Neural cell (in vitro differentiated cells): ENCODE measurements at regions not wholly inside any gene's neighbourhood (a gene's known extent, or its start where the extent isn't known, plus 50 kb on each side); places are given as distances from the start of the nearest gene placed in this dataset.

Experiments
- EZH2 ChIP-seq: fragments of 200-600, 300-800 bp; shearing (Covaris generic), sonication (generic); IDR thresholded peaks from 2 replicates; pipeline ENCODE4 v1.6.1; 2014; ENCODE audit warnings: antibody characterized with exemption, low read length, borderline replicate concordance, mild to moderate bottlenecking; ENCODE audit not compliant: insufficient read depth, poor library complexity, severe bottlenecking
- RAD21 ChIP-seq: fragments of 450-650 bp; conservative IDR thresholded peaks from 2 replicates; pipeline ENCODE4 v1.6.1; 2014; ENCODE audit warnings: antibody characterized with exemption, mild to moderate bottlenecking, moderate library complexity

DNA sequence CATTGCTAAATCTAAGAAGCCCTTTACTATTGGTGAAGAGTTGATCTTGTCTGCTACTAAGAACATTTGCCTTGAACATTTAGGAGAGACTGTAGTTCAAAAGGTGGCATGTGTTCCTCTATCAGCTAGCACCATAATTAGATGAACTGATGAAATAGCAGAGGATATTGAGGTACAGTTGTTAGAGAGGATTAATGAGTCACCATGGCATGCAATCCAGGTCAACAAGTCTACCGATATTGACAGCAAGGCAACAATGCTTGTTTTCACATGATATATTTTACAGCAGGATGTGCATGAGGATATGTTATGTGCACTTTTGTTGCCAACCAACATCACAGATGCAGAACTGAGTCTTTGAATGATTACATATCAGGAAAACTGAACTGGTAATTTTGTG lies 134.3 kb upstream of the CDH9 start:
- TF ChIP-seq EZH2 (no peak), RAD21 (no peak)
